Skeletal muscle satellite cell (primary cell): ENCODE measurements at regions not wholly inside any gene's neighbourhood (a gene's known extent, or its start where the extent isn't known, plus 50 kb on each side); places are given as distances from the start of the nearest gene placed in this dataset.

Experiments
- H3K27me3 ChIP-seq: 2 replicates; pipeline ENCODE4 v1.7.0; 2013; ENCODE audit warnings: low read length; ENCODE audit not compliant: control insufficient read depth, insufficient read depth
- H3K36me3 ChIP-seq: 2 replicates; pipeline ENCODE4 v1.7.0; 2013; ENCODE audit warnings: mild to moderate bottlenecking, control low read depth, low read length; ENCODE audit not compliant: insufficient read depth
- H3K4me1 ChIP-seq: 2 replicates; pipeline ENCODE4 v1.7.0; 2013; ENCODE audit warnings: low read length; ENCODE audit not compliant: control insufficient read depth, insufficient read depth
- H3K4me2 ChIP-seq: 2 replicates; pipeline ENCODE4 v1.7.0; 2013; ENCODE audit warnings: mild to moderate bottlenecking, low read length
- H3K4me3 ChIP-seq: 2 replicates; pipeline ENCODE4 v1.7.0; 2013; ENCODE audit warnings: low read length
- H3K9ac ChIP-seq: 2 replicates; pipeline ENCODE4 v1.7.0; 2013; ENCODE audit warnings: mild to moderate bottlenecking, low read depth, low read length, moderate library complexity
- H3K9me3 ChIP-seq: replicated peaks from 2 replicates; pipeline ENCODE4 v1.7.0; 2013; ENCODE audit warnings: mild to moderate bottlenecking, control low read depth, low read length

DNA sequence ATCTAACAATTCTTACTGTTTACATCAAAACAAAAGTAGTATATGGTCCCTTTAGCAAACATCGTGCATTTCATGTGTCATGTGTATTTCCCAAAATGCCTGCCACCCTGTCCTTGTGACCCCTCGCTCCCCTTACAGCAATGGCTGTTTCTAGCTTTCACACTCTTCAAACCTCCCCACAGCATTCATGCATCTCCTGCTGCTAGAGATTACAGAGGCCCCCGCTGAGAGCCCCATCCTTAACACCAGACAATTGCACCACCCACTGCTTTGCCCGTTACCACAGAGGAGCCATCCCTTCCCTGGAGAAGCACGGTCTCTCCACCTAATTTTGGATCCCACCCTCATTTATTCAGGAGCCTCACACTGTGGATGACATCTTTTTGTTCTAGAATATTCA, 149.7 kb upstream of the IRX4 start:
- peaks cover 12% of the 10 kb centered on the region for H3K27me3 ChIP-seq
- no peak overlapping the region for H3K4me2 ChIP-seq
- H3K9ac ChIP-seq: no peak overlapping the region
- no peaks in the 10 kb centered on the region for H3K4me1 ChIP-seq
- no peaks in the 10 kb centered on the region for H3K9me3 ChIP-seq
- no peaks in the 10 kb centered on the region for H3K36me3 ChIP-seq
- no peak overlapping the region for H3K4me3 ChIP-seq

GRCh38 chr5:2031581-2031980, 148.9 kb upstream of the IRX4 start:
- no peaks in the 10 kb centered on the region for H3K9me3 ChIP-seq
- no peak overlapping the region for H3K4me2 ChIP-seq
- no peaks in the 10 kb centered on the region for H3K4me1 ChIP-seq
- H3K36me3 ChIP-seq: no peaks in the 10 kb centered on the region
- peaks cover 10% of the 10 kb centered on the region for H3K27me3 ChIP-seq
- H3K4me3 ChIP-seq: no peak overlapping the region
- H3K9ac ChIP-seq: no peak overlapping the region

DNA sequence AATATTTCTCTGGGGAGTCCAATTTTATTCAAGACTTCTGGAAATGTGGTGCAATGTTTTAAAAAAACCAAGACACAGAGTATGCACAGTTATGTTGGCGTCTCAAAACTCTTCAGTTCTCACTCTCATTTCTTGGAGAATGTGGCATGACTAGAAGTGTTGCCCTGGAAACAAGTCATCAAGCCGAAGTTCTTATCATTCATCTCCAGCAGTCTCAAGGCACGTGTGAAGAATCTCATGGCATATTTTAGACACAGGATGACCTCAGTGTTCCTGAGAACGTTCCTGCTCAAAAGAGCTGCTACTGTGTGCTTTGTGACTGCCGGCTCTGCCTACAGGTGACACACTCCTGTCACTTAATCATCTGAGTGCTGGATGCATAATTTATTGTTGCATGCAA, 147.4 kb upstream of the IRX4 start:
- no peaks in the 10 kb centered on the region for H3K9me3 ChIP-seq
- H3K27me3 ChIP-seq: peaks cover 10% of the 10 kb centered on the region
- no peak overlapping the region for H3K4me3 ChIP-seq
- H3K4me1 ChIP-seq: no peaks in the 10 kb centered on the region
- no peak overlapping the region for H3K9ac ChIP-seq
- H3K4me2 ChIP-seq: no peak overlapping the region
- H3K36me3 ChIP-seq: no peaks in the 10 kb centered on the region

- Histone ChIP-seq H3K4me1 (no peaks in the 10 kb centered on the region), H3K9me3 (no peaks in the 10 kb centered on the region), H3K36me3 (no peaks in the 10 kb centered on the region), H3K27me3 (peaks cover 6% of the 10 kb centered on the region), H3K4me3 (no peak overlapping the region), H3K4me2 (no peak overlapping the region), H3K9ac (no peak overlapping the region)
These were observed 146.5 kb upstream of the IRX4 start for GRCh38 chr5:2029206-2029605.

- no peaks in the 10 kb centered on the region for H3K4me1 ChIP-seq
- no peak overlapping the region for H3K4me2 ChIP-seq
- H3K4me3 ChIP-seq: no peak overlapping the region
- no peak overlapping the region for H3K9ac ChIP-seq
- H3K9me3 ChIP-seq: no peaks in the 10 kb centered on the region
- H3K36me3 ChIP-seq: no peaks in the 10 kb centered on the region
- H3K27me3 ChIP-seq: peaks cover 4% of the 10 kb centered on the region
These were observed 145.1 kb upstream of the IRX4 start for GRCh38 chr5:2027790-2028189.

DNA sequence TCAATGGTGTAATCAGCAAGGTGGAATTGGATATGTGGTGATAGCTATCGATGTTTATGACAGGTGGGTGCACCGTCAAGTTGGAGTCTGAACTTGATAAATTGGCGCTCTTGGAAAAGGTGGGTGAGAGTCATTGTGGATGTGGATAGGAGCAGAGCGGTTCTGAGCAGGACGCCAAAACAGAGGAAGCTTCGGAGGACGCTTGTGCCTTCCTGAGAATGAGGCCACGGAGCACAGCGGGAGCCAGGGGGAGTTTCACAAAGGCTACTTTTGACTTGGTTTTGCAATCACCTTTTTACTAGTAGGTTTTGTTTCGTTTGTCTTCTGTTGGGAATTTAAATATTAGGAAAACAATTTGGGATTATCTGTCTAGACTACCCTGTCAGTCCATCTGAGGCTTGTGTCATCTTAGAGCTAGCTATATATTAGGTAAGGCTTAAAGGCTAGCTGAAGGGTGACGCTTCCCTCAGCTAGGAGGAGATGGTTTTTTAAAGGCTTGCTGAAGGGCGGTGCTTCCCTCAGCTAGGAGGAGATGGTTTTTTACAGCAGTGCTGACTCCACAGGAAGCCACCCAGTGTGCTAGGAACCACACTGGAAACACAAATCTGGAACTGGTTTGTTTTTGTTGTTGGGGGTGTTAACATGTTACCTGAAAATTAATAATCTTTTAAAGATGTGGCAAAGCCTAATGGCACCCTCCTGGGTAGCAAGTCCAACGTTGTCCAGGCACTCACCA, 142.4 kb upstream of the IRX4 start:
- Histone ChIP-seq H3K27me3 (no peaks in the 10 kb centered on the region), H3K9me3 (no peaks in the 10 kb centered on the region), H3K36me3 (no peaks in the 10 kb centered on the region), H3K9ac (no peak overlapping the region), H3K4me3 (no peak overlapping the region), H3K4me1 (no peaks in the 10 kb centered on the region), H3K4me2 (no peak overlapping the region)

DNA sequence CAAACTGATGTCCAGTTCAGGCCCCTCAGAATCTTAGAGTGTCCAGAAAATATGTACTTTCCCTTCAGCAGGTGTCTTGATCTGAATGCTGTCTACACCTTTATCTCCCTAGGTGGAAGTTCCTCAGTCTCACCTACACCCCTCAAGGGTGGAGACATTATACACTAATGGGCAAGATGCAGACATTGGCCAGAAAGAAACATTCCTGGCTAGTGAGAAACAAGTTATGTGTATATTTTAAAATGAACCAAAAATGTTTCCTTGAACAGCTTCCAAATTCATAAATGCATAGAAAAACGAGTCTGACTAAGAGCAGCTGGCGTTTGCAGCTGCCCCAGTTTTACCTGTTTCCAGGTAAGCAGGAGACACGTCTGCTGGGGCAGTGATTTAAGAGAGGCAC, 140.5 kb upstream of the IRX4 start:
- no peak overlapping the region for H3K4me3 ChIP-seq
- no peaks in the 10 kb centered on the region for H3K27me3 ChIP-seq
- no peak overlapping the region for H3K4me2 ChIP-seq
- H3K9me3 ChIP-seq: no peaks in the 10 kb centered on the region
- H3K36me3 ChIP-seq: no peaks in the 10 kb centered on the region
- H3K9ac ChIP-seq: no peak overlapping the region
- H3K4me1 ChIP-seq: no peaks in the 10 kb centered on the region

DNA sequence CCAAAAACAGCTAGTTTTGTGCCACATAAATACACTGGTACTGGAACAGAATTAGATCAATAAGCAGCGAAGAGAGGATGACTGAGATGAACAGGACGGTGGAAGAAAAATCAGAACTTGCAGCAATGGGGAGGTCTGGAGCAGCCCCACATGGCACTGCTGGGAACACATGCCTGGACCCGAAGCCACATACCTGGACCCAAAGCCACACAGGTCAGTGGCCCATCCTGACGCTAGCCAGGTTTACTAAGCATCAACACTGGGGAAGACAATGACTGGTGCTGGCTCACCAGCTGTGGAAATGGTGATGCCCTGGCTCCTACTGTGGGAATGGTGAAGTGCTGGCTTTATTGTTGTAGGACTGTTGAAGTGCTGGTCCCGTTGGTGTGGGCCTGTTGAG, 139.7 kb upstream of the IRX4 start:
- Histone ChIP-seq H3K9me3 (no peaks in the 10 kb centered on the region), H3K4me3 (no peak overlapping the region), H3K36me3 (no peaks in the 10 kb centered on the region), H3K9ac (no peak overlapping the region), H3K4me1 (no peaks in the 10 kb centered on the region), H3K4me2 (no peak overlapping the region), H3K27me3 (no peaks in the 10 kb centered on the region)

DNA sequence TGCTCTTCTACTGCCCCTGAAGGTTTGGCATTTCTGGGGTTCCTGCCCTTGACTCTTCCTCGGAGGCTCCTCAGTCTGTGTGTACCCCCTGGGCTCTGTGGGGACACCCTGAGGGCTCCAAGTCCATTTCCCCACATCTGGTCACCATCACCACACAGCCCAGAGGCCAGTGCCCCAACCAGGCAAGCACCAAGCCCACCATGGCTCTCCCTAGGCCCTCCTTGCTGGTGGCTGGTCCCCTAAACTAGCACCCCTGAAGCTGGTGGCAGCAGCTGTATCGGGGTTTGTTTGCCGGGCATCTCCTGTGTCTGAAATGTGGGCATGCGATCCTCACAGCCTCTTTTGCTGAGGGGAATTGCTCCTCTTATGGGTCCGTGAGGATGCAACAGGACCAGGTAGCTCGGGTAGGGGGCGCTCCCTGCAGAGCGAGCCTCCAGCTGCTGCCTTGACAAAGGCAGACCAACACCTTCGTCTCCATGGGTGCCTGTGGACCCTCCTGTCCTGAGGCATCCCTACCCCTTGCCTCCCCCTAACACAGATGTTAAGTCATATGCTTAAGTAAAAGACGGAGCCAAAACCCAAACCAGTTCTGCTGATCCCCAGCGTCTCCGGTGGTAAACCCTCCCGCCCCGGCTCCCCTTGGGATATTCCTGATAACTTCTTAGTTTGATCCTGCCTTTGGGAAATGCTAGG, 138.9 kb upstream of the IRX4 start:
- H3K4me1 ChIP-seq: no peaks in the 10 kb centered on the region

DNA sequence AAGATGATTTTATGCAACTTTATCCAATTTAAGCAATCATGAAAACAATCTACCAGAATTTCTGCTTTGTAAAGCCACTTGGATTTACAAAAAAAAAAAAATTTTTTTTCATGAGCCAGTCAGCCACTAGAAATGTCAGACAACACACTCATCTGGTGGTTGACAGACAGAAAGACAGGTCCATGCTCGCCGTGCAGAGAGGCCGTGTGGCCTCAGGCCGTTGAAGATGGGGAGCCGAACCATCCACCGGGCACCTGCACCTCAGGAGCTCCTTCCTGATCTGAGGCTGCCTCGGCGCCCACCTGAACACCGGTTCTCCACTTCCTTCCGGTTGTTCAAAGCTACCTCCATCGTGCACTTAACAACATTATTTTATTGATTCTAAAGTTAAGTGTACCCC, 138.0 kb upstream of the IRX4 start:
- no peaks in the 10 kb centered on the region for H3K9me3 ChIP-seq
- H3K27me3 ChIP-seq: no peaks in the 10 kb centered on the region
- H3K9ac ChIP-seq: no peak overlapping the region
- H3K4me3 ChIP-seq: no peak overlapping the region
- no peak overlapping the region for H3K4me2 ChIP-seq
- no peaks in the 10 kb centered on the region for H3K4me1 ChIP-seq
- no peaks in the 10 kb centered on the region for H3K36me3 ChIP-seq

More for the DNA sequence above, 138.9 kb upstream of the IRX4 start:
- no peaks in the 10 kb centered on the region for H3K9me3 ChIP-seq
- no peak overlapping the region for H3K4me2 ChIP-seq
- H3K36me3 ChIP-seq: no peaks in the 10 kb centered on the region
- H3K27me3 ChIP-seq: no peaks in the 10 kb centered on the region
- H3K9ac ChIP-seq: no peak overlapping the region
- H3K4me3 ChIP-seq: no peak overlapping the region

GRCh38 chr5:2019716-2020115, 137.0 kb upstream of the IRX4 start:
- Histone ChIP-seq H3K4me1 (no peaks in the 10 kb centered on the region), H3K27me3 (no peaks in the 10 kb centered on the region), H3K9me3 (no peaks in the 10 kb centered on the region), H3K36me3 (no peaks in the 10 kb centered on the region), H3K9ac (no peak overlapping the region), H3K4me2 (no peak overlapping the region), H3K4me3 (no peak overlapping the region)

DNA sequence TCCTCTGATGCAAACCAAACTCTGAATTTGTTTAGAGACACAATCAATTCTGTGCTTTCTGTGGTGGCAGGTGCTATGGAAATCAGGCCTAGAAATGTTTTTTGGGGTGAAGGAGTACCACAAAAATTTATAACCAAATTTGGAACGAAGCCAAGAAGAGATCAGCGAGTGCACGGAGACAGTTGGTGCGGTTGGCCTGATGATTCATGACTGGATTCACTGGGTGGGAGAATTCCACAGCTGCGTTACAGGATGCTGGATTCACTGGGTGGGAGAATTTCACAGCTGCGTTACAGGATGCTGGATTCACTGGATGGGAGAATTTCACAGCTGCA, 135.6 kb upstream of the IRX4 start:
- Histone ChIP-seq H3K27me3 (no peaks in the 10 kb centered on the region), H3K36me3 (no peaks in the 10 kb centered on the region), H3K4me1 (no peaks in the 10 kb centered on the region), H3K4me2 (no peak overlapping the region), H3K9ac (no peak overlapping the region), H3K9me3 (no peaks in the 10 kb centered on the region), H3K4me3 (no peak overlapping the region)
